ENCODE measurements at regions not wholly inside any gene's neighbourhood (a gene's known extent, or its start where the extent isn't known, plus 50 kb on each side); places are given as distances from the start of the nearest gene placed in this dataset.
"Not testable (repeated sequence)": the region's sequence is repeated elsewhere in the genome, so short reads cannot be mapped to it uniquely, and the experiment has no call there.

DNA sequence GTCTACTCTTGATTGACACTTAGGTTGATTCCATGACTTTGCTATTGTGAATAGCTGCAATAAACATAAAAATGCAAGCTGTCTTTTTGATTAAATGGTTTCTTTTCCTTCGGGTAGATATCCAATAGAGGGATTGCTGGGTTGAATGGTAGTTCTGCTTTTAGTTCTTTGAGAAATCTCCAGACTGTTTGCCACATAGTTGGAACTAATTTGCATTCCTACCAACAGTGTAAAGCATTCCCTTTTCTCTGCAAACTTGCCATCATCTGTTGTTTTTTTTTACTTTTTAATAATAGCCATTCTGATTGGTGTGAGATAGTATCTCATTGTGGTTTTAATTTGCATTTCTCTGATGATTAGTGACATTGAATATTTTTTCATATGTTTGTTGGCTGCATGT is 122.2 kb upstream of the PRKG2 start:
- H3K4me3 Mint-ChIP-seq, result no peak overlapping the region
- no peaks in the 10 kb centered on the region for H3K4me1 Mint-ChIP-seq
- no peaks in the 10 kb centered on the region for H3K9me3 ChIP-seq (ENCODE audit: control insufficient read depth, insufficient read depth, low read length)
- H3K27ac Mint-ChIP-seq, result no peak overlapping the region
- no peak overlapping the region for H3K4me3 ChIP-seq (ENCODE audit: low read length)
- H3K36me3 ChIP-seq (ENCODE audit: control insufficient read depth, insufficient read depth, low read length), result no peaks in the 10 kb centered on the region
- no peaks in the 10 kb centered on the region for H3K36me3 Mint-ChIP-seq
- H3K4me1 ChIP-seq (ENCODE audit: control insufficient read depth, insufficient read depth, low read length), result no peaks in the 10 kb centered on the region
- no peaks in the 10 kb centered on the region for H3K27me3 ChIP-seq (ENCODE audit: control insufficient read depth, insufficient read depth, low read length)
- no peak overlapping the region for H3K27ac ChIP-seq (ENCODE audit: low read length)
- WGBS (ENCODE audit: insufficient coverage), result 14% methylated on average over 1 of the region's 1 CpG
- intact Hi-C loops (cut with micrococcal nuclease), result no loop called here
- H3K9me3 Mint-ChIP-seq, result no peaks in the 10 kb centered on the region
- peaks cover 2 to 18% of the 10 kb centered on the region in 2 donors for H3K27me3 Mint-ChIP-seq (ENCODE audit: low read depth in 2 of 2)
- TF ChIP-seq, protein P1, sequence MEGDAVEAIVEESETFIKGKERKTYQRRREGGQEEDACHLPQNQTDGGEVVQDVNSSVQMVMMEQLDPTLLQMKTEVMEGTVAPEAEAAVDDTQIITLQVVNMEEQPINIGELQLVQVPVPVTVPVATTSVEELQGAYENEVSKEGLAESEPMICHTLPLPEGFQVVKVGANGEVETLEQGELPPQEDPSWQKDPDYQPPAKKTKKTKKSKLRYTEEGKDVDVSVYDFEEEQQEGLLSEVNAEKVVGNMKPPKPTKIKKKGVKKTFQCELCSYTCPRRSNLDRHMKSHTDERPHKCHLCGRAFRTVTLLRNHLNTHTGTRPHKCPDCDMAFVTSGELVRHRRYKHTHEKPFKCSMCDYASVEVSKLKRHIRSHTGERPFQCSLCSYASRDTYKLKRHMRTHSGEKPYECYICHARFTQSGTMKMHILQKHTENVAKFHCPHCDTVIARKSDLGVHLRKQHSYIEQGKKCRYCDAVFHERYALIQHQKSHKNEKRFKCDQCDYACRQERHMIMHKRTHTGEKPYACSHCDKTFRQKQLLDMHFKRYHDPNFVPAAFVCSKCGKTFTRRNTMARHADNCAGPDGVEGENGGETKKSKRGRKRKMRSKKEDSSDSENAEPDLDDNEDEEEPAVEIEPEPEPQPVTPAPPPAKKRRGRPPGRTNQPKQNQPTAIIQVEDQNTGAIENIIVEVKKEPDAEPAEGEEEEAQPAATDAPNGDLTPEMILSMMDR (IDR thresholded peaks at IDR 0.05), result no peak
- DNase-seq (no peak), ATAC-seq (no peak)

DNA sequence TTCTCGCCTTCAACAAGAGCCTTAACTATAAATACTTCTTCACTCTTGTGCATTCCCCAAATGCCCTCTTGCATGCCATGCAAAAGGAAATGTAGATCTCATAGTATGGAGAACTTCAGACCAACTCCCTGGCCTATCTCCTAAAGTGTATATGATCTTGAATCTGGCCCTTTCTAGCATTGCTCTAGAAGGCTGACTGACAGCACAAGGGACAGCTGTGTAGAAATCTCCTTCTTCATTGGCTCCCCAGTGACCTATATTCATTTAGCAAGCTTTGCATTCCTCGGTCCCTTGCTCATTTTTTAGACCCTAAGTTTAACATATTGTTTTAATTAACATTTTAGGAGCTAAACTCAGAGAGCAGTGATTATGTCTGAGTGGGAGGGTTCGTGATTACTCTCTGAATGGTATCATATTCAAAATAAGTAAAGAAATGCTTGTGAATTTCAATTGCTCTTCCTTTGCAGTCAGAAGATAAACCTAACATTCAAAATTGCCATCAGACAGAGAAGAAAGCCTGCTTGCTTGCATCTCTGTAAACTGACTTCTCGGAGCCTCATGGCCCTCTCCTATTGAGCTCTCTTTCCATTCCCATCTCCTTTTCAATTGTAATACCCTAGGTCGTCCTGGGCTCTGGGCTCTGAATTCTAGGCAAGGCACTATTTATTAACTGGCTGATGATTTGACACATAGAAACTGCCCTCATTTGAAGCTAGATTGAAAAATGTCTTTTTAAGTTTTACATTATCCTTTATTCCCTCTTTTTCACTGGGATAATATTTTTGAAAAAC is 120.3 kb upstream of the PRKG2 start:
- no peaks in the 10 kb centered on the region for H3K36me3 ChIP-seq (ENCODE audit: control insufficient read depth, insufficient read depth, low read length)
- intact Hi-C loops (cut with micrococcal nuclease), result no loop called here
- H3K9me3 ChIP-seq (ENCODE audit: control insufficient read depth, insufficient read depth, low read length), result no peaks in the 10 kb centered on the region
- no peaks in the 10 kb centered on the region for H3K4me1 Mint-ChIP-seq
- H3K36me3 Mint-ChIP-seq, result no peaks in the 10 kb centered on the region
- H3K4me1 ChIP-seq (ENCODE audit: control insufficient read depth, insufficient read depth, low read length), result no peaks in the 10 kb centered on the region
- no peaks in the 10 kb centered on the region for H3K27me3 ChIP-seq (ENCODE audit: control insufficient read depth, insufficient read depth, low read length)
- ATAC-seq (no peak), DNase-seq (no peak)
- no peaks in the 10 kb centered on the region for H3K27me3 Mint-ChIP-seq (ENCODE audit: low read depth in 2 of 2)
- TF ChIP-seq, protein P1 (IDR thresholded peaks at IDR 0.05), result no peak
- WGBS (ENCODE audit: insufficient coverage), result 70% methylated on average over 3 of the region's 5 CpGs
- no peak overlapping the region for H3K4me3 ChIP-seq (ENCODE audit: low read length)
- no peak overlapping the region for H3K27ac ChIP-seq (ENCODE audit: low read length)
- no peaks in the 10 kb centered on the region for H3K9me3 Mint-ChIP-seq
- no peak overlapping the region for H3K27ac Mint-ChIP-seq
- no peak overlapping the region for H3K4me3 Mint-ChIP-seq

DNA sequence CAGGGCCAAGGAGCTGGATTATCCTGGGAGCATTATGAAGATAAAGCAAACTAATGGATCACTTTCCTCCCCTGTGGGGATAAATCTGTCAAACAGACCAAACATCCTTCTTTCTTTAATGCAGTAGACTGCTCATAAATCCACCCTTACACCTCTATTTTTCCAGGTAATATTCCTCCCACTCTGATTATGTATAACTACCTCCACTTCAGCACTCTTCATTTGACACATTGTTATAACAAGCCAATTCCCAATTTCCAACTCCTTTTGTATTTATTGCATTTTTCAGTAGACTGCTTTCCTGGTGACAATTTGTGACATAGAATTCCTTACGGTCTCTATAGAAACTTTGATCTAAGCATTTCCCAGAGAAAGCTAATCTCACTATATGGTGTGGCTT is 115.0 kb upstream of the PRKG2 start:
- no peaks in the 10 kb centered on the region for H3K9me3 ChIP-seq (ENCODE audit: control insufficient read depth, insufficient read depth, low read length)
- TF ChIP-seq, protein P1 (IDR thresholded peaks at IDR 0.05), result no peak
- Mint-ChIP-seq H3K36me3 (no peaks in the 10 kb centered on the region), H3K27ac (no peak overlapping the region), H3K9me3 (peaks cover 0 to 3% of the 10 kb centered on the region in 2 donors), H3K4me1 (no peaks in the 10 kb centered on the region), H3K4me3 (no peak overlapping the region), H3K27me3 (ENCODE audit: low read depth in 2 of 2) (peaks cover 0 to 6% of the 10 kb centered on the region in 2 donors)
- H3K27ac ChIP-seq (ENCODE audit: low read length), result no peak overlapping the region
- ATAC-seq (no peak), DNase-seq (no peak)
- no peak overlapping the region for H3K4me3 ChIP-seq (ENCODE audit: low read length)
- 67% methylated on average over 1 of the region's 1 CpG for WGBS (ENCODE audit: insufficient coverage)
- H3K4me1 ChIP-seq (ENCODE audit: control insufficient read depth, insufficient read depth, low read length), result no peaks in the 10 kb centered on the region
- no peaks in the 10 kb centered on the region for H3K27me3 ChIP-seq (ENCODE audit: control insufficient read depth, insufficient read depth, low read length)
- no peaks in the 10 kb centered on the region for H3K36me3 ChIP-seq (ENCODE audit: control insufficient read depth, insufficient read depth, low read length)
- intact Hi-C loops (cut with micrococcal nuclease), result no loop called here

DNA sequence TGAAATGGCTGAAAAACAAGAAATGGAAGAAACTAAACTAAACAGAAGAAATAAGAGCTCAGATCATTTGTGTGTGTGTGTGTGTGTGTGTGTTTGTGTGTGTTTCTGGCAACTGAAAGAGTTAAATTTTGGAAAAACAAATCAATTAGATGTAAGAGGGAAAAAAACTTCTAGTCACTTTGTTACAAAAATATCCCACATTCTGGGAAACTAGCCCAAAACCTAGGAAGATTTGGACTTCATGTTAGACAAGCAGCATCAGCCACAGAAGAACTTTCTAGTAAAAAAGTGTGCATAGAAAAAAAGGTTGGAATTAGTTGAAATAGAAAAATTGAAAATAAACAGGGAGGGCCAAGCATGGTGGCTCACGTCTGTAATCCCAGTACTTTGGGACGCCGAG is 111.6 kb upstream of the PRKG2 start:
- intact Hi-C loops (cut with micrococcal nuclease), result no loop called here
- DNase-seq (no peak), ATAC-seq (no peak)
- peaks cover 3% of the 10 kb centered on the region in 2 donors for H3K9me3 Mint-ChIP-seq
- Histone ChIP-seq H3K36me3 (ENCODE audit: control insufficient read depth, insufficient read depth, low read length) (no peaks in the 10 kb centered on the region), H3K27ac (ENCODE audit: low read length) (no peak overlapping the region), H3K4me3 (ENCODE audit: low read length) (no peak overlapping the region), H3K4me1 (ENCODE audit: control insufficient read depth, insufficient read depth, low read length) (no peaks in the 10 kb centered on the region), H3K9me3 (ENCODE audit: control insufficient read depth, insufficient read depth, low read length) (no peaks in the 10 kb centered on the region), H3K27me3 (ENCODE audit: control insufficient read depth, insufficient read depth, low read length) (no peaks in the 10 kb centered on the region)
- no peaks in the 10 kb centered on the region for H3K36me3 Mint-ChIP-seq
- no peak overlapping the region for H3K4me3 Mint-ChIP-seq
- TF ChIP-seq, protein P1 (IDR thresholded peaks at IDR 0.05), result no peak
- H3K4me1 Mint-ChIP-seq, result no peaks in the 10 kb centered on the region
- H3K27ac Mint-ChIP-seq, result no peak overlapping the region
- peaks cover 0 to 6% of the 10 kb centered on the region in 2 donors for H3K27me3 Mint-ChIP-seq (ENCODE audit: low read depth in 2 of 2)
- WGBS (ENCODE audit: insufficient coverage), result 90% methylated on average over 3 of the region's 3 CpGs

DNA sequence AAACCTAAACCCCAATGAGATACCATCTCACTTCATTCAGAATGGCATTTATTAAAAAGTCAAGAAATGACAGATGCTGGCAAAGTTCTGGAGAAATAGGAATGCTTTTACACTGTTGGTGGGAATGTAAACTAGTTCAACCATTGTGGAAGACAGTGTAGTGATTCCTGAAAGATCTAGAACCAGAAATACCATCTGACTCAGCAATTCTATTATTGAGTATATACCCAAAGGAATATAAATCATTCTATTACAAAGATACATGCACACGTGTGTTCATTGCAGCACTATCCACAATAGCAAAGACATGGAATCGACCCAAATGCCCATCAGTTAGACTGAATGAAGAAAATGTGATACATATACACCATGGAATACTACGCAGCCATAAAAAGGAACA is 109.6 kb upstream of the PRKG2 start:
- H3K36me3 Mint-ChIP-seq; H3K9me3 Mint-ChIP-seq; H3K4me3 ChIP-seq (ENCODE audit: low read length); H3K4me3 Mint-ChIP-seq; DNase-seq; H3K27ac ChIP-seq (ENCODE audit: low read length); H3K4me1 Mint-ChIP-seq; intact Hi-C loops (cut with micrococcal nuclease); H3K27ac Mint-ChIP-seq; H3K27me3 Mint-ChIP-seq (ENCODE audit: low read depth in 2 of 2); H3K4me1 ChIP-seq (ENCODE audit: control insufficient read depth, insufficient read depth, low read length); ATAC-seq; H3K36me3 ChIP-seq (ENCODE audit: control insufficient read depth, insufficient read depth, low read length); H3K9me3 ChIP-seq (ENCODE audit: control insufficient read depth, insufficient read depth, low read length); H3K27me3 ChIP-seq (ENCODE audit: control insufficient read depth, insufficient read depth, low read length): not testable (repeated sequence)
- WGBS (ENCODE audit: insufficient coverage), result 89% methylated on average over 3 of the region's 3 CpGs

All from natural killer cell (primary cell).